GM12878 (cell line): ENCODE measurements at regions not wholly inside any gene's neighbourhood (a gene's known extent, or its start where the extent isn't known, plus 50 kb on each side); places are given as distances from the start of the nearest gene placed in this dataset.

Experiments
- ATAC-seq: fragments of 200-7000 bp; cut with Tn5 transposase; 3 replicates; pipeline ENCODE4 v1.9.1; 2020; ENCODE audit warnings: mild to moderate bottlenecking, moderate library complexity
- BruUV-seq: library from RNA; stranded (reverse); fragments of 400-500 nt; replicated peaks from 2 replicates; lab custom pipeline; 2021; lab: Mats Ljungman, UMichigan
- CTCF ChIA-PET: fragments of 300-600 bp; sonication (Branson Sonifier 250); formaldehyde crosslinking; extraction: SDS; loops from one replicate; lab custom pipeline; 2021; ENCODE audit warnings: inconsistent platforms; lab: Yijun Ruan, JAX
- POLR2A ChIA-PET: fragments of 350-600 bp; formaldehyde crosslinking; extraction: SDS; loops from one replicate; lab custom pipeline; 2021; ENCODE audit warnings: inconsistent platforms; lab: Charles Lee
- RAD21 ChIA-PET: fragments of 300-600 bp; sonication (Branson Sonifier 250); formaldehyde crosslinking; loops from one replicate; lab custom pipeline; 2023; ENCODE audit warnings: antibody characterized with exemption; ENCODE audit not compliant: unreplicated experiment; lab: Charles Lee
- SMC1A ChIA-PET: fragments of 300-600 bp; sonication (Branson Sonifier 250); formaldehyde crosslinking; loops from one replicate; lab custom pipeline; 2023; ENCODE audit not compliant: unreplicated experiment, uncharacterized antibody; lab: Charles Lee
- DNase-seq: peaks from one replicate; pipeline ENCODE4 v3.0.0-alpha.2; 2011; ENCODE audit warnings: low read depth, low spot score
- FAIRE-seq: peaks from 3 replicates; lab custom pipeline; 2011; peaks lifted over from hg19 to GRCh38; lab: Jason Lieb, UNC
- H2AFZ ChIP-seq: 2 replicates; pipeline ENCODE4 v1.6.0; 2011; ENCODE audit warnings: low read depth, low read length, control low read depth; ENCODE audit not compliant: control insufficient read depth
- H3K27ac ChIP-seq: 2 replicates; pipeline ENCODE4 v1.5.1; 2011; ENCODE audit warnings: control low read depth; ENCODE audit not compliant: control insufficient read depth, insufficient read depth
- H3K27me3 ChIP-seq, 2 experiments: replicated peaks in 1 of 2; 2 replicates each; pipeline versions ENCODE4 v1.6.0 to v1.6.1; 2011; ENCODE audit warnings: low read length in 1 of 2; ENCODE audit not compliant: control insufficient read depth in 2 of 2, insufficient read depth in 2 of 2
- H3K36me3 ChIP-seq, 2 experiments: 2 replicates each; pipeline ENCODE4 v1.5.1; 2011; ENCODE audit warnings: low read length in 1 of 2; ENCODE audit not compliant: control insufficient read depth in 2 of 2, insufficient read depth in 2 of 2
- H3K4me1 ChIP-seq: 2 replicates; pipeline ENCODE4 v1.6.1; 2011; ENCODE audit warnings: mild to moderate bottlenecking, low read length, moderate library complexity, mixed read lengths; ENCODE audit not compliant: control insufficient read depth, insufficient read depth
- H3K4me2 ChIP-seq: 2 replicates; pipeline ENCODE4 v1.6.0; 2011; ENCODE audit warnings: control low read depth; ENCODE audit not compliant: control insufficient read depth, insufficient read depth
- H3K4me3 ChIP-seq: fragments of 200-600 bp; sonication (generic); 2 replicates; pipeline ENCODE4 v1.5.1; 2016
- H3K79me2 ChIP-seq: 2 replicates; pipeline ENCODE4 v1.6.0; 2011; ENCODE audit warnings: low read length; ENCODE audit not compliant: control insufficient read depth, insufficient read depth
- H3K9ac ChIP-seq: 2 replicates; pipeline ENCODE4 v1.8.0; 2011; ENCODE audit warnings: low read length, control low read depth, mixed read lengths; ENCODE audit not compliant: control insufficient read depth, insufficient read depth
- H3K9me3 ChIP-seq: replicated peaks from 3 replicates; pipeline ENCODE4 v1.5.1; 2011; ENCODE audit warnings: mild to moderate bottlenecking, low read length; ENCODE audit not compliant: control insufficient read depth, insufficient read depth
- H4K20me1 ChIP-seq: 2 replicates; pipeline ENCODE4 v1.6.0; 2011; ENCODE audit not compliant: control insufficient read depth, insufficient read depth
- CREM ChIP-seq: IDR thresholded peaks from 2 replicates; pipeline ENCODE4 v1.6.1; 2014; ENCODE audit warnings: antibody characterized with exemption, low read depth
- EP300 ChIP-seq, 2 experiments: fragments of 150-350 bp in 1 of 2; IDR thresholded peaks; 2 replicates each; pipeline ENCODE4 v1.6.1; 2011 to 2012; ENCODE audit warnings: low read depth in 2 of 2, low read length in 2 of 2, borderline replicate concordance in 1 of 2, improper control_type of control experiment in 1 of 2, inconsistent platforms in 1 of 2; ENCODE audit not compliant: control insufficient read depth in 1 of 2
- LARP7 ChIP-seq: fragments of 450-650 bp; IDR thresholded peaks from 2 replicates; pipeline ENCODE4 v1.6.1; 2017; ENCODE audit warnings: mild to moderate bottlenecking
- NBN ChIP-seq: fragments of 450-650 bp; IDR thresholded peaks from 2 replicates; pipeline ENCODE4 v1.6.1; 2016
- NFYA ChIP-seq: IDR thresholded peaks from 2 replicates; pipeline ENCODE4 v1.6.1; 2011; ENCODE audit warnings: low read depth, mild to moderate bottlenecking, low read length, improper control_type of control experiment, borderline replicate concordance
- NR2C2 ChIP-seq: IDR thresholded peaks from 2 replicates; pipeline ENCODE4 v1.6.1; 2011; ENCODE audit warnings: borderline replicate concordance, low read depth; ENCODE audit not compliant: control insufficient read depth, insufficient read length
- RFX5 ChIP-seq: IDR thresholded peaks from 2 replicates; pipeline ENCODE4 v1.6.1; 2011; ENCODE audit warnings: low read depth, low read length, improper control_type of control experiment
- SIN3A ChIP-seq: IDR thresholded peaks from 2 replicates; pipeline ENCODE4 v1.6.1; 2012; ENCODE audit warnings: low read depth, low read length, improper control_type of control experiment
- SP1 ChIP-seq: IDR thresholded peaks from one replicate; pipeline ENCODE4 v1.6.1; 2011; ENCODE audit warnings: low read depth, low read length
- SUZ12 ChIP-seq: fragments of 200-600 bp; sonication (generic); IDR thresholded peaks from one replicate; pipeline ENCODE4 v1.6.1; 2018; ENCODE audit warnings: antibody characterized with exemption, mild to moderate bottlenecking; ENCODE audit not compliant: unreplicated experiment
- ZZZ3 ChIP-seq: IDR thresholded peaks from 2 replicates; pipeline ENCODE4 v1.6.1; 2011; ENCODE audit warnings: low read depth; ENCODE audit not compliant: control insufficient read depth, insufficient read length
- WGBS: methylation state at CpG from one replicate; pipeline ENCODE4 v1.1.6; 2016; ENCODE audit warnings: low lambda C conversion rate; ENCODE audit not compliant: insufficient replicate concordance, insufficient coverage; ENCODE audit errors: missing lambda C conversion rate; 5-methylcytosine and 5-hydroxymethylcytosine counted together
- in situ Hi-C: fragments of 300-500 bp; cut with MboI; formaldehyde crosslinking; loops from 9 replicates; pipeline ENCODE4 v1.14.3; 2018; ENCODE audit warnings: mixed read lengths
- intact Hi-C: fragments of 100-400 bp; cut with micrococcal nuclease; formaldehyde crosslinking; loops from one replicate; pipeline ENCODE4 v1.14.2; 2022; ENCODE audit not compliant: unreplicated experiment

DNA sequence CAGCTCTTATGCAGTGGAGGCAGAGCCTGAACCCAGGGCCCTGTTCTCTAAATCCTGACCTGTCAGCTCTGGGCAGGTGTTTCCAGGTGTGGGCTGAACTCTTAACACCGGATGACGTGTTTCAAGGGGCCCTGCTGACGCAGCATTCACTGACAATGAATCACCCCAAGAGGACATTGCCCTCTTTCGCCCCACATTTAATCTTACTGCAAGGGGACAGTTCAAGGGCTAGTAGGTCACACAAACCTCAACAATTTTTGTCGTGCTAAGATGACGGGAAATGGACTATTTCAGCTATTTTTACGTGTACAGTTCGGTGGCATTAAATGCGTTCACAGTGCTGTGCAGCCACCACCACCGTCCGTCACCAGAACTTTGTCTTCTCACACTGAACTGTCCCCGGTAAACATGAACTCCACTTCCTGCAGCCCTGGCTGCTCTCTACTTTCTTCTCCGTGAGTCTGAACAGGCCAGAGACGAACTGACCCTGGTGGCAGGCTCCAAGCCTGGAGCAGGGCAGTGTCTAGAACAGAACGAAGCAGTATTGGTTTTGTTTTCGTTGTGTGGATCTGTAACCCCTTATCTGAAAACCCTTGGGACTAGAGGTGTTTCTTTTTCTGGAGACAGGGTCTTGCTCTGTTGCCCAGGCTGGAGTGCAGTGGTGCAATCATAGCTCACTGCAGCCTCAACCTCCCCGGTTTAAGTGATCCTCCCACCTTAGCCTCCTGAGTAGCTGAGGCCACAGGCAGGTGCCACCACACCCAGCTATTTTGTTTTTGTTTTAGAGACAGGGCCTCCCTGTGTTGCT lies 88.4 kb upstream of the CIBAR2 start:
- intact Hi-C loops (no loop called here), in situ Hi-C loops (no loop called here)
- no peaks in the 10 kb centered on the region; a peak in 1 of 4 replicates for H3K36me3 ChIP-seq
- ChIA-PET SMC1A (no interaction called here), CTCF (interaction anchor here (0.6 to 1.6 kb wide), 3 partner anchors 14 to 75 kb away, joined by 3 to 5 read pairs (median 3); no protein-coding TSS in a partner anchor), POLR2A (interaction anchor here (0.7 kb wide), 1 partner anchor 20 kb away, joined by 4 read pairs; no protein-coding TSS in a partner anchor), RAD21 (no interaction called here)
- no peak overlapping the region for H3K27ac ChIP-seq
- H2AFZ ChIP-seq: no peak overlapping the region
- no peaks in the 10 kb centered on the region for H3K27me3 ChIP-seq
- H3K79me2 ChIP-seq: no peaks in the 10 kb centered on the region
- H3K4me3 ChIP-seq: no peak overlapping the region
- no peaks in the 10 kb centered on the region for H3K9me3 ChIP-seq
- peak; percentile 44 for ATAC-seq
- no peak for TF ChIP-seq SP1
- TF ChIP-seq NR2C2: no peak
- TF ChIP-seq ZZZ3: no peak
- no peak for TF ChIP-seq NFYA
- no peak for TF ChIP-seq NBN
- TF ChIP-seq CREM: no peak
- TF ChIP-seq LARP7: no peak
- no peak for TF ChIP-seq SIN3A
- no peak for TF ChIP-seq SUZ12
- no peak for TF ChIP-seq EP300 (IDR thresholded peaks at IDR 0.05; ENCODE audit: borderline replicate concordance in 1 of 2, control insufficient read depth in 1 of 2, low read depth in 2 of 2, low read length in 2 of 2)
- no peak for TF ChIP-seq RFX5
- BruUV-seq: no TSS peak
- no peak overlapping the region for H3K4me2 ChIP-seq
- no peak overlapping the region for H3K9ac ChIP-seq
- no peaks in the 10 kb centered on the region for H4K20me1 ChIP-seq
- no peak for DNase-seq
- no peak for FAIRE-seq
- WGBS: 48% methylated on average over 17 of the region's 17 CpGs
- no peaks in the 10 kb centered on the region; the same call in 1 of the 2 replicates for H3K4me1 ChIP-seq
